IMR-90 (cell line): ENCODE measurements at regions not wholly inside any gene's neighbourhood (a gene's known extent, or its start where the extent isn't known, plus 50 kb on each side); places are given as distances from the start of the nearest gene placed in this dataset.

Experiments
- ATAC-seq: fragments of 200-7000 bp; cut with Tn5 transposase; 2 replicates; pipeline ENCODE4 v1.9.1; 2020; ENCODE audit warnings: low read depth, mild to moderate bottlenecking, moderate library complexity
- BruUV-seq: library from RNA; stranded (reverse); fragments of 400-500 nt; replicated peaks from 2 replicates; lab custom pipeline; 2021; lab: Mats Ljungman, UMichigan
- CTCF ChIA-PET: fragments of 300-600 bp; formaldehyde crosslinking; extraction: SDS; loops from one replicate; lab custom pipeline; 2021; ENCODE audit warnings: antibody characterized with exemption; lab: Yijun Ruan, JAX
- POLR2A ChIA-PET: fragments of 300-600 bp; sonication (Branson Sonifier 250); formaldehyde crosslinking; loops from one replicate; lab custom pipeline; 2022; ENCODE audit warnings: antibody characterized with exemption; ENCODE audit not compliant: unreplicated experiment; lab: Charles Lee
- DNase-seq: peaks from one replicate; pipeline ENCODE4 v3.0.0; 2013
- H2AFZ ChIP-seq: replicated peaks from 2 replicates; pipeline ENCODE3; 2013; ENCODE audit warnings: low read length, mild to moderate bottlenecking; ENCODE audit not compliant: poor library complexity
- H2AK5ac ChIP-seq: 2 replicates; pipeline ENCODE4 v1.6.1; 2013; ENCODE audit warnings: low read depth, low read length, inconsistent platforms
- H2AK9ac ChIP-seq: replicated peaks from 2 replicates; pipeline ENCODE3; 2013; ENCODE audit warnings: mild to moderate bottlenecking, low read depth, low read length, moderate library complexity; ENCODE audit not compliant: poor library complexity
- H2BK120ac ChIP-seq: 2 replicates; pipeline ENCODE4 v1.6.1; 2013; ENCODE audit warnings: low read depth, low read length, inconsistent platforms
- H2BK15ac ChIP-seq: 3 replicates; pipeline ENCODE4 v1.6.1; 2013; ENCODE audit warnings: low read depth, low read length, inconsistent platforms
- H2BK20ac ChIP-seq: 2 replicates; pipeline ENCODE4 v1.6.1; 2013; ENCODE audit warnings: low read depth, mild to moderate bottlenecking, inconsistent platforms, low read length, moderate library complexity
- H2BK5ac ChIP-seq: 2 replicates; pipeline ENCODE4 v1.6.1; 2013; ENCODE audit warnings: mild to moderate bottlenecking, low read depth, low read length, inconsistent platforms; ENCODE audit not compliant: poor library complexity, severe bottlenecking
- H3K14ac ChIP-seq: replicated peaks from 2 replicates; pipeline ENCODE4 v1.6.1; 2013; ENCODE audit warnings: low read depth, low read length, inconsistent platforms
- H3K18ac ChIP-seq: 2 replicates; pipeline ENCODE4 v1.6.1; 2013; ENCODE audit warnings: low read depth, low read length, control low read depth
- H3K23ac ChIP-seq: 2 replicates; pipeline ENCODE4 v1.6.1; 2013; ENCODE audit warnings: low read depth, low read length, inconsistent platforms
- H3K27ac ChIP-seq: 2 replicates; pipeline ENCODE4 v1.5.1; 2013; ENCODE audit warnings: mild to moderate bottlenecking, control low read depth, low read length; ENCODE audit not compliant: insufficient read depth
- H3K27me3 ChIP-seq: 2 replicates; pipeline ENCODE4 v1.6.1; 2013; ENCODE audit warnings: low read length; ENCODE audit not compliant: control insufficient read depth, insufficient read depth
- H3K36me3 ChIP-seq: 2 replicates; pipeline ENCODE4 v1.6.1; 2013; ENCODE audit warnings: low read length, mixed read lengths; ENCODE audit not compliant: control insufficient read depth, insufficient read depth
- H3K4ac ChIP-seq: 2 replicates; pipeline ENCODE4 v1.6.1; 2013; ENCODE audit warnings: low read depth, low read length, inconsistent platforms
- H3K4me1 ChIP-seq: 2 replicates; pipeline ENCODE4 v1.6.1; 2013; ENCODE audit warnings: low read length, mixed read lengths; ENCODE audit not compliant: control insufficient read depth, insufficient read depth
- H3K4me2 ChIP-seq: 2 replicates; pipeline ENCODE4 v1.6.1; 2013; ENCODE audit warnings: low read depth, mild to moderate bottlenecking, control low read depth, low read length, moderate library complexity
- H3K4me3 ChIP-seq: 2 replicates; pipeline ENCODE4 v1.5.1; 2013; ENCODE audit warnings: low read depth, mild to moderate bottlenecking, control low read depth, low read length, moderate library complexity; ENCODE audit not compliant: insufficient read depth
- H3K56ac ChIP-seq: 2 replicates; pipeline ENCODE4 v1.6.1; 2013; ENCODE audit warnings: low read length, inconsistent platforms; ENCODE audit not compliant: insufficient read depth; ENCODE audit errors: extremely low read depth
- H3K79me1 ChIP-seq, 2 experiments: 2 replicates each; pipeline ENCODE4 v1.6.1; 2013; ENCODE audit warnings: low read length in 2 of 2, inconsistent platforms in 1 of 2, low read depth in 1 of 2
- H3K9ac ChIP-seq: 2 replicates; pipeline ENCODE4 v1.6.1; 2013; ENCODE audit warnings: low read depth, low read length, control low read depth
- H3K9me1 ChIP-seq: 2 replicates; pipeline ENCODE4 v1.6.1; 2013; ENCODE audit warnings: low read length, inconsistent platforms; ENCODE audit not compliant: insufficient read depth
- H3K9me3 ChIP-seq: 2 replicates; pipeline ENCODE4 v1.6.1; 2013; ENCODE audit warnings: low read length; ENCODE audit not compliant: control insufficient read depth, insufficient read depth
- H4K20me1 ChIP-seq: 2 replicates; pipeline ENCODE4 v1.6.1; 2013; ENCODE audit warnings: low read length, inconsistent platforms; ENCODE audit not compliant: insufficient read depth
- H4K5ac ChIP-seq: 2 replicates; pipeline ENCODE4 v1.6.1; 2013; ENCODE audit warnings: mild to moderate bottlenecking, low read depth, low read length, control low read depth
- H4K8ac ChIP-seq, 2 experiments: 2 replicates each; pipeline ENCODE4 v1.6.1; 2013; ENCODE audit warnings: low read depth in 2 of 2, low read length in 2 of 2, control low read depth in 1 of 2, inconsistent platforms in 1 of 2
- H4K91ac ChIP-seq: 2 replicates; pipeline ENCODE4 v1.6.1; 2013; ENCODE audit warnings: low read depth, low read length, inconsistent platforms; ENCODE audit not compliant: insufficient read depth
- CTCF ChIP-seq: conservative IDR thresholded peaks from 2 replicates; pipeline ENCODE4 v1.5.1; 2012; ENCODE audit warnings: mild to moderate bottlenecking, low read depth, low read length, improper control_type of control experiment
- MAZ ChIP-seq: IDR thresholded peaks from 2 replicates; pipeline ENCODE4 v1.6.1; 2012; ENCODE audit warnings: low read depth, mild to moderate bottlenecking, low read length, improper control_type of control experiment, moderate library complexity, borderline replicate concordance
- MXI1 ChIP-seq: IDR thresholded peaks from 2 replicates; pipeline ENCODE4 v1.6.1; 2012; ENCODE audit warnings: low read depth, mild to moderate bottlenecking, low read length, moderate library complexity, borderline replicate concordance
- NFE2L2 ChIP-seq: fragments of 150-350 bp; IDR thresholded peaks from 2 replicates; pipeline ENCODE4 v1.6.1; 2016; ENCODE audit warnings: low read depth, mild to moderate bottlenecking, low read length
- POLR2A ChIP-seq: IDR thresholded peaks from 2 replicates; pipeline ENCODE4 v1.6.1; 2012; ENCODE audit warnings: mild to moderate bottlenecking, low read depth, low read length
- RAD21 ChIP-seq: IDR thresholded peaks from 2 replicates; pipeline ENCODE4 v1.6.1; 2012; ENCODE audit warnings: low read length, improper control_type of control experiment
- RCOR1 ChIP-seq: IDR thresholded peaks from 2 replicates; pipeline ENCODE4 v1.6.1; 2012; ENCODE audit warnings: mild to moderate bottlenecking, low read length, improper control_type of control experiment; ENCODE audit not compliant: insufficient replicate concordance
- RFX5 ChIP-seq: IDR thresholded peaks from 2 replicates; pipeline ENCODE4 v1.8.0; 2012; ENCODE audit warnings: low read depth, mild to moderate bottlenecking, low read length, moderate library complexity
- SMC3 ChIP-seq: fragments of 150-350 bp; IDR thresholded peaks from 2 replicates; pipeline ENCODE4 v1.6.1; 2016; ENCODE audit warnings: low read depth, mild to moderate bottlenecking, antibody characterized with exemption, low read length, moderate library complexity
- WGBS, 2 experiments: methylation state at CpG; one replicate each; pipeline versions ENCODE4 v1.1.5 to v1.1.7; 2013; ENCODE audit warnings: missing lambda C conversion rate in 2 of 2; ENCODE audit not compliant: insufficient read length in 1 of 2; ENCODE audit errors: extremely low coverage in 2 of 2; 5-methylcytosine and 5-hydroxymethylcytosine counted together
- dilution Hi-C: fragments of 300-500 bp; cut with HindIII; formaldehyde crosslinking; loops from one replicate; pipeline ENCODE4 v1.14.3; 2018; ENCODE audit warnings: low sequenced_read_pairs; ENCODE audit not compliant: unreplicated experiment
- in situ Hi-C: fragments of 300-500 bp; cut with MboI; formaldehyde crosslinking; loops from 3 replicates; pipeline ENCODE4 v1.14.3; 2019; ENCODE audit warnings: low sequenced_read_pairs, inconsistent platforms, mixed read lengths
- intact Hi-C: fragments of 100-400 bp; cut with micrococcal nuclease; formaldehyde crosslinking; loops from 2 replicates; pipeline ENCODE4 v1.10.0; 2022
- TF ChIP-seq, protein P1 (sequence below): fragments of 150-350 bp; IDR thresholded peaks from 2 replicates; pipeline ENCODE4 v1.6.1; 2017; ENCODE audit warnings: mild to moderate bottlenecking, antibody characterized with exemption, low read length, low read depth

- DNase-seq (peak; percentile 31), ATAC-seq (peak; percentile 19; the same call in 1 of the 2 replicates)
- Histone ChIP-seq H3K36me3 (no peaks in the 10 kb centered on the region), H2BK120ac (peak overlapping the region; percentile 81), H3K4me1 (peaks cover 20% of the 10 kb centered on the region), H4K20me1 (no peaks in the 10 kb centered on the region), H3K4me2 (peak overlapping the region; percentile 52; the same call in 1 of the 2 replicates), H4K5ac (no peak overlapping the region), H2AK9ac (no peak overlapping the region), H3K23ac (peak overlapping the region; percentile 62; the same call in 1 of the 2 replicates), H3K27ac (peak overlapping the region; percentile 46), H4K91ac (peak overlapping the region; percentile 46; the same call in 1 of the 2 replicates), H3K4ac (peak overlapping the region; percentile 84), H3K9me1 (peaks cover 15% of the 10 kb centered on the region), H3K79me1 (0 out of 4 replicates have a peak, but pooled peaks cover 0 to 3% of the 10 kb centered on the region in 2 experiments), H3K56ac (0 out of 2 replicates have a peak overlapping the region, but pooled peaks have one; percentile 14), H2BK5ac (peak overlapping the region; percentile 81), H2AK5ac (peak overlapping the region; percentile 64; the same call in 1 of the 2 replicates), H3K9ac (no peak overlapping the region), H4K8ac (peak overlapping the region; percentile 18 to 68; a peak in 2 of 4 replicates), H3K4me3 (no peak overlapping the region), H3K27me3 (no peaks in the 10 kb centered on the region), H3K9me3 (no peaks in the 10 kb centered on the region), H3K14ac (0 out of 2 replicates have a peak overlapping the region, but pooled peaks have one; percentile 75), H2AFZ (peak overlapping the region; percentile 71), H3K18ac (peak overlapping the region; percentile 1; the same call in 1 of the 2 replicates), H2BK15ac (0 out of 3 replicates have a peak overlapping the region, but pooled peaks have one; percentile 14), H2BK20ac (peak overlapping the region; percentile 92; the same call in 1 of the 2 replicates)
- intact Hi-C loops (no loop called here), in situ Hi-C loops (no loop called here), dilution Hi-C loops (no loop called here)
- TF ChIP-seq MXI1 (no peak), RFX5 (no peak), RAD21 (no peak), SMC3 (no peak), POLR2A (no peak), MAZ (no peak), RCOR1 (no peak), CTCF (no peak), NFE2L2 (no peak)
- TF ChIP-seq, protein P1, sequence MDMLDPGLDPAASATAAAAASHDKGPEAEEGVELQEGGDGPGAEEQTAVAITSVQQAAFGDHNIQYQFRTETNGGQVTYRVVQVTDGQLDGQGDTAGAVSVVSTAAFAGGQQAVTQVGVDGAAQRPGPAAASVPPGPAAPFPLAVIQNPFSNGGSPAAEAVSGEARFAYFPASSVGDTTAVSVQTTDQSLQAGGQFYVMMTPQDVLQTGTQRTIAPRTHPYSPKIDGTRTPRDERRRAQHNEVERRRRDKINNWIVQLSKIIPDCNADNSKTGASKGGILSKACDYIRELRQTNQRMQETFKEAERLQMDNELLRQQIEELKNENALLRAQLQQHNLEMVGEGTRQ: no peak
- no TSS peak for BruUV-seq
- WGBS, 2 experiments: 37% methylated on average over 2 of the region's 8 CpGs; no CpG with 5 or more reads in 1 of the 2 experiments
- ChIA-PET CTCF (interaction anchor here (0.6 kb wide), 1 partner anchor 13 kb away, joined by 3 read pairs; no protein-coding TSS in a partner anchor), POLR2A (no interaction called here)
Measured at GRCh38 chr1:244349581-244350001, 102.1 kb downstream of the ADSS2 start.
